ENCODE measurements at regions not wholly inside any gene's neighbourhood (a gene's known extent, or its start where the extent isn't known, plus 50 kb on each side); places are given as distances from the start of the nearest gene placed in this dataset.

- no peak for DNase-seq
- no peak for TF ChIP-seq CTCF (IDR thresholded peaks at IDR 0.05; ENCODE audit: borderline replicate concordance, extremely low read depth, low read length, poor library complexity, severe bottlenecking)
- no peak for TF ChIP-seq EZH2 (IDR thresholded peaks at IDR 0.05; ENCODE audit: borderline replicate concordance, low read depth, low read length, severe bottlenecking)
- Histone ChIP-seq H3K9me3 (ENCODE audit: insufficient read depth, low read length, severe bottlenecking) (no peaks in the 10 kb centered on the region), H3K9ac (ENCODE audit: low read depth, low read length) (no peak overlapping the region), H3K4me1 (ENCODE audit: insufficient read depth, low read length) (no peaks in the 10 kb centered on the region), H3K4me2 (ENCODE audit: insufficient read depth, low read length) (no peak overlapping the region), H3K27ac (ENCODE audit: low read length) (no peak overlapping the region), H3K4me3 (ENCODE audit: low read depth in 1 of 2, low read length in 2 of 2) (no peak overlapping the region), H3K27me3 (ENCODE audit: insufficient read depth, low read length, poor library complexity) (no peaks in the 10 kb centered on the region), H3K79me2 (ENCODE audit: insufficient read depth, low read length) (no peaks in the 10 kb centered on the region), H3K36me3 (ENCODE audit: insufficient read depth, low read length) (no peaks in the 10 kb centered on the region), H2AFZ (ENCODE audit: low read depth, low read length) (no peak overlapping the region), H4K20me1 (ENCODE audit: insufficient read depth, low read length) (peaks cover 3% of the 10 kb centered on the region)
- ATAC-seq (ENCODE audit: insufficient read depth, low read depth), result no peak
These were observed 236.7 kb downstream of the ENGASE start for GRCh38 chr17:79311373-79311772.

- ATAC-seq (ENCODE audit: insufficient read depth, low read depth) (no peak), DNase-seq (no peak)
- Histone ChIP-seq H2AFZ (ENCODE audit: low read depth, low read length) (no peak overlapping the region), H3K9ac (ENCODE audit: low read depth, low read length) (no peak overlapping the region), H3K4me3 (ENCODE audit: low read depth in 1 of 2, low read length in 2 of 2) (no peak overlapping the region), H3K36me3 (ENCODE audit: insufficient read depth, low read length) (no peaks in the 10 kb centered on the region), H3K9me3 (ENCODE audit: insufficient read depth, low read length, severe bottlenecking) (no peaks in the 10 kb centered on the region), H3K79me2 (ENCODE audit: insufficient read depth, low read length) (no peaks in the 10 kb centered on the region), H3K27me3 (ENCODE audit: insufficient read depth, low read length, poor library complexity) (peaks cover 3% of the 10 kb centered on the region), H3K4me1 (ENCODE audit: insufficient read depth, low read length) (no peaks in the 10 kb centered on the region), H3K27ac (ENCODE audit: low read length) (no peak overlapping the region), H3K4me2 (ENCODE audit: insufficient read depth, low read length) (no peak overlapping the region), H4K20me1 (ENCODE audit: insufficient read depth, low read length) (no peaks in the 10 kb centered on the region; the same call in none of the 2 replicates)
- no peak for TF ChIP-seq CTCF (IDR thresholded peaks at IDR 0.05; ENCODE audit: borderline replicate concordance, extremely low read depth, low read length, poor library complexity, severe bottlenecking)
- no peak for TF ChIP-seq EZH2 (IDR thresholded peaks at IDR 0.05; ENCODE audit: borderline replicate concordance, low read depth, low read length, severe bottlenecking)
These were observed 232.0 kb downstream of the ENGASE start for GRCh38 chr17:79306424-79307318.

- no peak overlapping the region for H3K4me2 ChIP-seq (ENCODE audit: insufficient read depth, low read length)
- ATAC-seq (ENCODE audit: insufficient read depth, low read depth) (no peak), DNase-seq (no peak)
- H3K9ac ChIP-seq (ENCODE audit: low read depth, low read length), result no peak overlapping the region
- H4K20me1 ChIP-seq (ENCODE audit: insufficient read depth, low read length), result no peaks in the 10 kb centered on the region; the same call in none of the 2 replicates
- no peaks in the 10 kb centered on the region for H3K9me3 ChIP-seq (ENCODE audit: insufficient read depth, low read length, severe bottlenecking)
- TF ChIP-seq CTCF (IDR thresholded peaks at IDR 0.05; ENCODE audit: borderline replicate concordance, extremely low read depth, low read length, poor library complexity, severe bottlenecking) (no peak), EZH2 (IDR thresholded peaks at IDR 0.05; ENCODE audit: borderline replicate concordance, low read depth, low read length, severe bottlenecking) (no peak)
- H3K36me3 ChIP-seq (ENCODE audit: insufficient read depth, low read length), result no peaks in the 10 kb centered on the region
- no peak overlapping the region for H2AFZ ChIP-seq (ENCODE audit: low read depth, low read length)
- H3K4me1 ChIP-seq (ENCODE audit: insufficient read depth, low read length), result no peaks in the 10 kb centered on the region
- no peaks in the 10 kb centered on the region for H3K79me2 ChIP-seq (ENCODE audit: insufficient read depth, low read length)
- H3K4me3 ChIP-seq (ENCODE audit: low read depth in 1 of 2, low read length in 2 of 2), result no peak overlapping the region
- peaks cover 3% of the 10 kb centered on the region for H3K27me3 ChIP-seq (ENCODE audit: insufficient read depth, low read length, poor library complexity)
- no peak overlapping the region for H3K27ac ChIP-seq (ENCODE audit: low read length)
These were observed 231.3 kb downstream of the ENGASE start for GRCh38 chr17:79305768-79306423.

Data from DND-41 (cell line).